SK-N-SH treated with all-trans-retinoic acid at 6 μM for 48 hours (cell line): ENCODE measurements at regions not wholly inside any gene's neighbourhood (a gene's known extent, or its start where the extent isn't known, plus 50 kb on each side); places are given as distances from the start of the nearest gene placed in this dataset.

Experiments
- ATAC-seq: fragments of 200-7000 bp; cut with Tn5 transposase; 3 replicates; pipeline ENCODE4 v1.9.1; 2020; ENCODE audit warnings: mild to moderate bottlenecking, moderate library complexity
- ARNTL ChIP-seq: fragments of 450-650 bp; formaldehyde crosslinking; IDR thresholded peaks from 2 replicates; pipeline ENCODE4 v1.5.0; 2020; ENCODE audit warnings: low read depth, mild to moderate bottlenecking, moderate library complexity, borderline replicate concordance
- BACH2 ChIP-seq: fragments of 250-450 bp; sonication (Bioruptor Pico); IDR thresholded peaks from 2 replicates; pipeline ENCODE4 v1.9.0; 2021; ENCODE audit warnings: mild to moderate bottlenecking, borderline replicate concordance
- CREB5 ChIP-seq: fragments of 250-450 bp; sonication (Bioruptor Pico); IDR thresholded peaks from 2 replicates; pipeline ENCODE4 v1.5.1; 2020; ENCODE audit warnings: low read depth, mild to moderate bottlenecking, moderate library complexity
- ISL1 ChIP-seq: fragments of 250-450 bp; sonication (Bioruptor Pico); IDR thresholded peaks from 2 replicates; pipeline ENCODE4 v2.1.2; 2022; ENCODE audit warnings: mild to moderate bottlenecking, moderate library complexity
- PPARA ChIP-seq: fragments of 250-450 bp; sonication (Bioruptor Pico); IDR thresholded peaks from 2 replicates; pipeline ENCODE4 v1.5.0; 2020; ENCODE audit warnings: mild to moderate bottlenecking, borderline replicate concordance
- RARB ChIP-seq: fragments of 250-450 bp; sonication (Bioruptor Pico); IDR thresholded peaks from 2 replicates; pipeline ENCODE4 v1.8.0; 2021; ENCODE audit warnings: mild to moderate bottlenecking, moderate library complexity
- TCF4 ChIP-seq: fragments of 250-450 bp; sonication (Bioruptor Pico); IDR thresholded peaks from 2 replicates; pipeline ENCODE4 v1.8.0; 2021; ENCODE audit warnings: mild to moderate bottlenecking, moderate library complexity, borderline replicate concordance
- TSHZ2 ChIP-seq: fragments of 250-450 bp; sonication (Bioruptor Pico); IDR thresholded peaks from 2 replicates; pipeline ENCODE4 v1.5.0; 2020; ENCODE audit warnings: mild to moderate bottlenecking, moderate library complexity
- ZC3H10 ChIP-seq: fragments of 250-450 bp; sonication (Bioruptor Pico); IDR thresholded peaks from 2 replicates; pipeline ENCODE4 v1.5.1; 2021; ENCODE audit warnings: mild to moderate bottlenecking, moderate library complexity
- ZFP3 ChIP-seq: fragments of 250-450 bp; sonication (Bioruptor Pico); IDR thresholded peaks from 2 replicates; pipeline ENCODE4 v1.5.0; 2020; ENCODE audit warnings: mild to moderate bottlenecking, moderate library complexity
- ZFP30 ChIP-seq: fragments of 450-650 bp; formaldehyde crosslinking; IDR thresholded peaks from 2 replicates; pipeline ENCODE4 v1.5.0; 2022; ENCODE audit warnings: mild to moderate bottlenecking, moderate library complexity
- ZNF70 ChIP-seq: fragments of 450-650 bp; formaldehyde crosslinking; IDR thresholded peaks from 2 replicates; pipeline ENCODE4 v1.5.0; 2020; ENCODE audit warnings: mild to moderate bottlenecking, moderate library complexity
- TF ChIP-seq, protein P1 (sequence below): fragments of 250-450 bp; sonication (Bioruptor Pico); IDR thresholded peaks from 2 replicates; pipeline ENCODE4 v1.8.0; 2021; ENCODE audit warnings: low read depth, mild to moderate bottlenecking, moderate library complexity, borderline replicate concordance
- TF ChIP-seq, protein P2 (sequence below): fragments of 250-450 bp; sonication (Bioruptor Pico); IDR thresholded peaks from 2 replicates; pipeline ENCODE4 v1.5.1; 2021; ENCODE audit warnings: mild to moderate bottlenecking, moderate library complexity

DNA sequence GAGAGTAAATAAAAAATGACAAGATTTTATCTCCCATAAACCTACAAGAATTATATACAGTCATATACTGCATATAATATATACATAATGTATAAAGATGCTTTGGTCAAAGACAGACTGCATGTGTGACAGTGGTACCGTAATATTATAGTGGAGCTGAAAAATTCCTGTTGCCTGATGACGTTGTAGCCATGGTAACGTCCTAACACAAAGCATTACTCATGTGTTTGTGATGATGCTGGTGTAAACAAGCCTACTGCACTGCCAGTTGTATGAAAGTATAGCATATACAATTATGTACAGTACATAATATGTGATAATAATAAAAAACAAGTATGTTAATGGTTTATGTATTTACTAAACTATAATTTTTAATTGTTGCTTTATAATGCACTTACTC lies 245.2 kb upstream of the CENPE start (continued):
- TF ChIP-seq TSHZ2 (CRISPR knock-in tag) = no peak
- TF ChIP-seq ZC3H10 = no peak

DNA sequence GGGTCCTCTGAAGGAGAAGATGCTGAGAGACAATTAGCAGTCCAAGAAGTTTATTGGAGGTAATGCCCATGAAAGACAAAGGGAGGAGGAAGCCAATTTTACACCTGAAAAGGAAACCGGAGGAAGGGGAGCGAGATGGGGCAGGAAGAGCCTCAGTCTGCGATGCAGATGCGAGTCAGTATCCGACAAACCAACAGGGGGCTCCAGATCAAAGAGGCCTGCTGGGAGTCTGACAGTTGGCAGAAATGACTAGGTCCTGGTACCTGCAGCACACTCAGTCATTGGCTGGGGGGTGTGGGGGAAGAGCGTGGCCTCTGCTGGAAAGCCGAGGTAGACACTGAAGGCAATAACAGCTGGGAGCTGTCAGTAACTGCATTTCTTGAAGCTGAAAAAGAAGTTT lies 231.1 kb upstream of the CENPE start:
- 0 out of 3 replicates have a peak, but pooled peaks have one; percentile 42 for ATAC-seq
- TF ChIP-seq ZFP30 (CRISPR knock-in tag) (no peak), TCF4 (CRISPR knock-in tag) (no peak), TSHZ2 (CRISPR knock-in tag) (no peak), ZNF70 (CRISPR knock-in tag) (no peak), ZFP3 (CRISPR knock-in tag) (no peak), PPARA (CRISPR knock-in tag) (no peak), CREB5 (CRISPR knock-in tag) (no peak)
- TF ChIP-seq, protein P1, sequence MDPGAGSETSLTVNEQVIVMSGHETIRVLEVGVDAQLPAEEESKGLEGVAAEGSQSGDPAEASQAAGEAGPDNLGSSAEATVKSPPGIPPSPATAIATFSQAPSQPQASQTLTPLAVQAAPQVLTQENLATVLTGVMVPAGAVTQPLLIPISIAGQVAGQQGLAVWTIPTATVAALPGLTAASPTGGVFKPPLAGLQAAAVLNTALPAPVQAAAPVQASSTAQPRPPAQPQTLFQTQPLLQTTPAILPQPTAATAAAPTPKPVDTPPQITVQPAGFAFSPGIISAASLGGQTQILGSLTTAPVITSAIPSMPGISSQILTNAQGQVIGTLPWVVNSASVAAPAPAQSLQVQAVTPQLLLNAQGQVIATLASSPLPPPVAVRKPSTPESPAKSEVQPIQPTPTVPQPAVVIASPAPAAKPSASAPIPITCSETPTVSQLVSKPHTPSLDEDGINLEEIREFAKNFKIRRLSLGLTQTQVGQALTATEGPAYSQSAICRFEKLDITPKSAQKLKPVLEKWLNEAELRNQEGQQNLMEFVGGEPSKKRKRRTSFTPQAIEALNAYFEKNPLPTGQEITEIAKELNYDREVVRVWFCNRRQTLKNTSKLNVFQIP (CRISPR knock-in tag) = no peak
- TF ChIP-seq, all 23 proteins: peak for 0

DNA sequence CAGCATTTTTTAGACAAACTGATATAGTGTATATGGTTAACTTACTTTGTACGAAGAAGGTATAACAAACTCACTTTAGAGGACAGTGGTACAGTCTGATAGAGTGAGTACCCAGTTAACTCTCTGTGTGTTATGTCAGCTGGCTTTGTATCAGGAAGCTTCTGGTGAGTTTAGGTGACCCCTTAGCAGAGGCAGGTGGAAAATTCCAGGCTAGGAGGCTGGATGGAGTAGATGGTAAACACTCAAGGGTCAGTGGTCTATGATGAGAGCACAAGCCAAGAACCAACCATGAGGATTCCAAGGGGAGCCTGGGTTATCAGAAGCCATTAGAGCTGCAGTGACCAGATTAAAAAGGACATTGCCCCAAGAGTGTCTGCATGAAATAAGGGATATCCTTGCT lies 227.3 kb upstream of the CENPE start:
- TF ChIP-seq ISL1 (CRISPR knock-in tag) (no peak), BACH2 (CRISPR knock-in tag) (no peak), TSHZ2 (CRISPR knock-in tag) (no peak), RARB (CRISPR knock-in tag) (no peak), ZC3H10 (no peak), ARNTL (CRISPR knock-in tag) (no peak)
- TF ChIP-seq, protein P2, sequence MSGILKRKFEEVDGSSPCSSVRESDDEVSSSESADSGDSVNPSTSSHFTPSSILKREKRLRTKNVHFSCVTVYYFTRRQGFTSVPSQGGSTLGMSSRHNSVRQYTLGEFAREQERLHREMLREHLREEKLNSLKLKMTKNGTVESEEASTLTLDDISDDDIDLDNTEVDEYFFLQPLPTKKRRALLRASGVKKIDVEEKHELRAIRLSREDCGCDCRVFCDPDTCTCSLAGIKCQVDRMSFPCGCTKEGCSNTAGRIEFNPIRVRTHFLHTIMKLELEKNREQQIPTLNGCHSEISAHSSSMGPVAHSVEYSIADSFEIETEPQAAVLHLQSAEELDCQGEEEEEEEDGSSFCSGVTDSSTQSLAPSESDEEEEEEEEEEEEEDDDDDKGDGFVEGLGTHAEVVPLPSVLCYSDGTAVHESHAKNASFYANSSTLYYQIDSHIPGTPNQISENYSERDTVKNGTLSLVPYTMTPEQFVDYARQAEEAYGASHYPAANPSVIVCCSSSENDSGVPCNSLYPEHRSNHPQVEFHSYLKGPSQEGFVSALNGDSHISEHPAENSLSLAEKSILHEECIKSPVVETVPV (CRISPR knock-in tag) = no peak
- TF ChIP-seq, protein P1 (CRISPR knock-in tag) = no peak
- TF ChIP-seq, all 23 proteins: peak for 0

More for the DNA sequence above, 227.3 kb upstream of the CENPE start:
- no peak for ATAC-seq
